CD4-positive, alpha-beta T cell treated with Interleukin-15 for 4 hours (primary cell): ENCODE measurements at regions not wholly inside any gene's neighbourhood (a gene's known extent, or its start where the extent isn't known, plus 50 kb on each side); places are given as distances from the start of the nearest gene placed in this dataset.
"Not testable (repeated sequence)": the region's sequence is repeated elsewhere in the genome, so short reads cannot be mapped to it uniquely, and the experiment has no call there.

Source experiments
- DNase-seq: peaks from one replicate; pipeline ENCODE4 v3.0.0-alpha.2; 2020; ENCODE audit warnings: low spot score

DNA sequence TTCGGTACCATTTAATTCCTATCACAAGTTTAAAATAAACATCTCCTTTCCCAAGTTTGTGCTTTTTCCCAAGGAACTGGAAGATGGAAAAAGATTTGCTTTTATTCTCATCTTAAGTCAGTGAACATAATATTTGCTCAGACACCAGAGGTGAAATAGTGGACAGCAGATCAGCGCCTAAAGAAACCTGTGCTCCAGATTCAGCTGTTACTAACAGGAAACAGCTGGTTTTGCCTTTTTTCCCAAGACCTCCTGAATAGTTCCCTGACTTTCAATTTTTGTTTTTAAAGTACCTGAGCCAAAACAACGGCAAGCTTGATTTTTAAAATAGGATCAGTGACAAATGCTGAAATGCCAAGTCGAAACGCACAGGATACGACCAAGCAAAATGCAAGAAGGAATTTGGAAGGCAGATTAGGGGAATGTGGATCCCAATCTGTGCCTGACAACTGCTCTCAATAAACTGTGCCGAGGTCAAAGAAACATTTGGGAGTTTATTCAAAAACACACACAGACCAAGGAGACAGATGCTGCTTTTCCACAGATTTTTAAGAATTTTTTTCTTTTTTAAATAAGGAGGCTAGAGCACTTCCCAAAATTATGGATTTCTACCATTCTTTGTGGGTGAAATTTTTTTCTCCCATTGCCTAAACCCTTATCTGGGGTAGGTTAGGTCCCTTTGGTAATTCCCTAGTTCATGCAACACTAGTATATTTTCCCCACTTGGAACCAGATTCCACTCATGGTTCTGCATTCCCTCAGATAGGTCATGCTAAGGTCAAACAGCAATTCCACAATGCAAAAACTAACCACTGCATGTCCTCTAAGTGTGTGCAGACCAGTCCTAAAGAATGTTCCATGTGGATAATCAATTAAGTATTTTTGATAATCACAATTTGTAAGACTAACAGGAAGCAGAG is 121.5 kb upstream of the PDE1A start:
- no peak for DNase-seq

DNA sequence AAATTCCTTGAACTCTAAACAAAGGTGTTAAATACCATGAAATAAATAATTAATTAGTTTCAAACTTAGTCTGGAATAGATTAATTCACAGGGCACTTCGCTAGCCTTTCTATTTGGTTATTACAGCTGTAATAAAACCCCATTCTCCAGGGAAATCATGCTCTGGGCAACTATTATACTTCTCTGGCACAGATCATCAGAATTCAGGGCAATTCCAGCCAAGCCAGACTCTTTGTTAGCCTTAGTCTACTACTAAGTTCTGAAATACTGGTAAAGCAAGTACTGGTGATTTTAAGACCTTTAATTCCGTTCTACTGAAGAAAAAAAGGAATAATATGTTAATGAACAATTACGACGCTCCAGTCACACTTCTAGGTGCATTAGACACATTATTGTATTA is 123.4 kb upstream of the PDE1A start:
- no peak for DNase-seq

DNA sequence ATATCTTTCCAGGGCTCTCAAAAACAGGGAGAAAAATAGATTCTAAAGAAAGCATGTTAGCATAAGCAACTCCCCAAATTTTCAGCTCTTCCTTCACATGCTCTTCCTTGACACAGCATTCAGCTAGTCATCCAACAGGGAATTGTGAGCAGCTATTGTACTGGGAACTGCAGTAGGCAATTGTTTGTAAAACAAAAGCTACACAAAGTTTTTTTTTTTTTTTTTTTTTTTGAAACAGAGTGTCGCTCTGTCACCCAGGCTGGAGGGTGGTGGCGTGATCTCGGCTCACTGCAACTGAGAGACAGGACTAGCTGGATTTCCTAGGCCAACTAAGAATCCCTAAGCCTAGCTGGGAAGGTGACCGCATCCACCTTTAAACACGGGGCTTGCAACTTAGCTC is 125.4 kb upstream of the PDE1A start:
- DNase-seq: not testable (repeated sequence)

DNA sequence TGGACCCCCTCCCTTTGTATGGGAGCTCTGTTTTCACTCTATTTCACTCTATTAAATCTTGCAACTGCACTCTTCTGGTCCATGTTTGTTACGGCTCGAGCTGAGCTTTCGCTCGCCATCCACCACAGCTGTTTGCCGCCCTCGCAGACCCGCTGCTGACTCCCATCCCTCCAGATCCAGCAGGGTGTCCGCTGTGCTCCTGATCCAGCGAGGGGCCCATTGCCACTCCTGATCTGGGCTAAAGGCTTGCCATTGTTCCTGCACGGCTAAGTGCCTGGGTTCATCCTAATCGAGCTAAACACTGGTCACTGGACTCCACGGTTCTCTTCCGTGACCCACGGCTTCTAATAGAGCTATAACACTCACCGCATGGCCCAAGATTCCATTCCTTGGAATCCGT is 125.9 kb upstream of the PDE1A start:
- not testable (repeated sequence) for DNase-seq

- DNase-seq: no peak
Observed at GRCh38 chr2:182553483-182553882, 126.6 kb upstream of the PDE1A start.

DNA sequence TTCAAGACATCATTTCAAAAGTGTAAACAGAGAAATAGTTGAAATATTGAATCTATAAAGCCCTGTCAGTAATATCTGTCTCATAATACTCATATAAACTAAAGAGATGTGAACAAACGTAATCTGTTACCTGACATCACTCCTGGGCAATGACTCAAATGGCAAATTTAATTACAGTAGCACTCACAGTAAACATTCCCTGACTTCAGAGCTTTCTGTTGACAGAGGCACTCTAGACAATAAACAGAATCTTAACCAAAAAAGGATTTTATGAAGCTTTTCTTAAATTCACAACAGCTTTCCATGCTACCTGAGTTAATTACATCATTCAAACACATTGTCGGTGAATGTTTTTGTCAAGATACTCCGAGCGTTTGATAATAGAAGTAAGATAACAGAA is 128.1 kb upstream of the PDE1A start:
- no peak for DNase-seq

- no peak for DNase-seq
Observed at GRCh38 chr2:182558564-182558963, 131.7 kb upstream of the PDE1A start.

DNA sequence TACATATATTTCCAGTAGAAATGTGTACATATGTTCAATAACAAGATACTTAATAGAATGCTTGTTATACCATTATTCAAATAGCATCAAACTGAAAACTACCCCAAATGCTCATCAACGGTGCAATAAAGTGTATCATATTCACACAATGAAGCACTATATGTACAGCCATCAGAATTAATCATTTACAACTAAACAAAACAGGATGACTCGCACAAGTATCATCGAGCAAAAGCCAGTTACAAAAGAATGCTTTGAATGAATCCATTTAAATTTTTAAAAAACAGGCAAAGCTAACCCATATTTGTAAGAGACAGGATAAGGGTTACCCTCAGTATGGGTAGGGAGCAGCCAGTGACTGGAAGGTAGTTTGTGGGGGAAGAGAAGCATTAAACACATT is 132.8 kb upstream of the PDE1A start:
- DNase-seq: no peak

GRCh38 chr2:182565911-182566567 is 139.2 kb upstream of the PDE1A start:
- DNase-seq: no peak

- DNase-seq: no peak
Observed at GRCh38 chr2:182573553-182573952, 142.5 kb upstream of the DNAJC10 start.

DNA sequence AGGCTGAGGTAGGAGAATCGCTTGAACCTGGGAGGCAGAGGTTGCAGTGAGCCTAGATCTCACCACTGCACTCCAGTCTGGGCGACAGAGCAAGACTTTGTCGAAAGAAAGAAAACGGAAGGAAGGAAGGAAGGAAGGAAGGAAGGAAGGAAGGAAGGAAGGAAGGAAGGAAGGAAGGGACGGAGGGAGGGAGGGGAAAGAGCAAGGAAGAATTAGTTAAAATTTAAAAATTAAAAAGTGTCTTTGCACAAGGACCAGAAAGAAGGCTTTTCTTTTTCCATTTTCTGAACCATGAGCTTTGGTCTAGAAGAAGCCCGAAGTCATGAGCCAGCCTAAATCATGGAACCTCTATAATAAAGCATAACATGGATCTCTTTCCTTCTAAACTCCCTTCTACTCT is 138.2 kb upstream of the DNAJC10 start:
- no peak for DNase-seq

- no peak for DNase-seq
Observed at GRCh38 chr2:182581196-182581935, 134.7 kb upstream of the DNAJC10 start.

DNA sequence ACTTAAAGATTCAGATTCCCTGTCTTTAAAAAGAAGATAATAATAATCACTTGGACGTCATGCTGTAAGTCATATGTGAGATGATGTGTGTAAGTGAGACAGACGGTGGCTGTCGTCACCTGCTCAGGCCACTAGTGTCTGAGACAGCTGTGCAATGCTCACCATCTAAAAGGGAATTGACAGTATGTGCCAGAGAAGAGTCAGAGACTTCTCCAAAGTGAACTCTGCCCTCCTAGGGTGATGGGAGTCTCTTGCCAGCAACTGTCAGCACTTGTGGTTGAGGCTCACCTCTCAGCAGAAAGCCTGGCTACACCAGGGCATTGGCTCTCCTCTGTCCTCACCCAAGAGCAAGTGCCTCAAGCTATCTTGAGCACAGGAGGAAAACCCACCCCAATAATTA is 131.6 kb upstream of the DNAJC10 start:
- no peak for DNase-seq

GRCh38 chr2:182585001-182585400 is 131.1 kb upstream of the DNAJC10 start:
- DNase-seq: no peak

- no peak for DNase-seq
Observed at GRCh38 chr2:182585430-182585829, 130.6 kb upstream of the DNAJC10 start.

- DNase-seq: no peak
Observed at GRCh38 chr2:182586426-182586825, 129.6 kb upstream of the DNAJC10 start.

GRCh38 chr2:182587831-182588230 is 128.2 kb upstream of the DNAJC10 start:
- no peak for DNase-seq

DNA sequence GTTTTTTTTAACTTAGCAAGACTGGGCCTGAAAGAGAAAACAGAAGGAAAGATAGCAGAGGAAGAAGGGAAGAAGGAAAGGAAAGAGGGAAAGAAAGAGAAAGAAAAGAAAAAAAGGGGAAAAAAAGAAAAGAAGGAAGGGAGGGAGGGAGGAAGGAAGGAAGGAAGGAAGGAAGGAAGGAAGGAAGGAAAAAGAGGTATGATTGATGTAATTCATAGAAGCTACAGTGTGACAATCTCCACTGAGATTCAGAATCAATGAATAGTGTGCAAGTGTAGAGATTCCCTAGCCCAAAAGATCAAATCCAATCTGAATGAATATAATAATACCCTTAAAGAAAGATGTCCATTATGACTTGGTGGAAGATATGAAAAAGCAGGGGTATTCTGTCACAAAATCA is 126.9 kb upstream of the DNAJC10 start:
- no peak for DNase-seq

- DNase-seq: no peak
Observed at GRCh38 chr2:182591774-182592173, 124.3 kb upstream of the DNAJC10 start.

- DNase-seq: no peak
Observed at GRCh38 chr2:182592691-182593393, 123.2 kb upstream of the DNAJC10 start.

DNA sequence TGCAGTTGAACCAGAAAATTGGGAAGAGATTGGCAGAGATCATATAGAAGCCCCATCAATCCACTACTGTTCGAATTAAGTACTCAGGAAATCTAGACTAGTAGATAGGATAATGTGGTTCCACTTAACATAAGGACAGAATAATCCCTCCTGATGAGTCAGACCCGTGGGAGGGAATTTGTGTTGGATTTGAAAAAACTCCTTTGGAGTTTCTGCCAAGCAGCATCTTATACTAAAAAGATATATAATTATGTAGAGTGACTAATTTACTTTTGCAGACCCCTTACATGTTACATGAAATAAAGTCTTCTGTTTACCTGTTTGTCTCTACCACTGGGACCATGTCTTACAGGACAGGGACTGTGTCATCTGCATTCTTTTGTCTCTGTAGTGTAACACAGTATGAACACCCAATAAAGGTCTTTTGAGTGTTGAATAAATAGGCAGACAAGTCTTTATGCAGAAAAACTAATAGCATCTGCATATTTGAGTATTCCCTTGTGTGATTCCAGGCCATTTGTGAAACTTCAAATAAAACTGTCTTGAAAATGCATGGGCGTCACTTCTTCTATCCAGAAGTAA is 122.6 kb upstream of the DNAJC10 start:
- DNase-seq: no peak

DNA sequence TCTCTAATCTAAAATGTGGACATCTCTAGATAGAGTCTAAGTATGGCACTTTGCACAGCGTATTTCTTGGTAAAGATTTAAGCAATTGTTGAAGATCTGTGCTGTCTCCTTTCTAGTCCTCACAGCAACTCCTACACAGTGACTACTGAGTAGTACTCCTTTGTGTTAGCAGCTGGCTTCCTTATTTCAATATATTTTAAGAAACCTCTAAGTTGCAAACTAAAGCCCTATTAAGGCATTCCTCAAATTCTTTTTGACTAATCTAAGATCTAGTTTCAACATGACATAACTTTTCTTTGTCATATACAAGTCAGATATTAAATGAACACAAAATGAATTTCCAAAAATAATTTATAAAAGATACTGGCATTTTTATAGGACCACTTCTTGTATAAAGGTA is 121.8 kb upstream of the DNAJC10 start:
- DNase-seq: no peak
